ENCODE measurements at regions not wholly inside any gene's neighbourhood (a gene's known extent, or its start where the extent isn't known, plus 50 kb on each side); places are given as distances from the start of the nearest gene placed in this dataset.

DNA sequence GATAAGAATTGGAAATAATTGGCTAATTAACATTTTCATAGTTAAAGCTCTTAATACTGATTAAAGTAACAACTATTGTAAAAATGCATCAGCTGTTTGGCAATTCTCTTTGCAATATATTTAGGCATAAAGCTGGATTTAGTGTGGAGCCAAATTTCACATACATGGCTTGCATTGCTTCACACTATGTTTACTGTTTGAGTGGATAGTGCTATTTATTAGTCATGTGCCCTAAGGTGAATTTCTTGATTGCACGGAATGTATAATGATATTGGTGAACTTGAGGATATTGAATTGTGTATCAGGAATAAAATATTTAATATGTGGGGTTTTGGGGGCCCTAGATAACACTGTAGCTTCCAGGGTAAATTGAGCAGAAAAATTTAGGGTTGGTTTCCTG is 100.9 kb downstream of the AASDHPPT start:
- TF ChIP-seq, protein P1, sequence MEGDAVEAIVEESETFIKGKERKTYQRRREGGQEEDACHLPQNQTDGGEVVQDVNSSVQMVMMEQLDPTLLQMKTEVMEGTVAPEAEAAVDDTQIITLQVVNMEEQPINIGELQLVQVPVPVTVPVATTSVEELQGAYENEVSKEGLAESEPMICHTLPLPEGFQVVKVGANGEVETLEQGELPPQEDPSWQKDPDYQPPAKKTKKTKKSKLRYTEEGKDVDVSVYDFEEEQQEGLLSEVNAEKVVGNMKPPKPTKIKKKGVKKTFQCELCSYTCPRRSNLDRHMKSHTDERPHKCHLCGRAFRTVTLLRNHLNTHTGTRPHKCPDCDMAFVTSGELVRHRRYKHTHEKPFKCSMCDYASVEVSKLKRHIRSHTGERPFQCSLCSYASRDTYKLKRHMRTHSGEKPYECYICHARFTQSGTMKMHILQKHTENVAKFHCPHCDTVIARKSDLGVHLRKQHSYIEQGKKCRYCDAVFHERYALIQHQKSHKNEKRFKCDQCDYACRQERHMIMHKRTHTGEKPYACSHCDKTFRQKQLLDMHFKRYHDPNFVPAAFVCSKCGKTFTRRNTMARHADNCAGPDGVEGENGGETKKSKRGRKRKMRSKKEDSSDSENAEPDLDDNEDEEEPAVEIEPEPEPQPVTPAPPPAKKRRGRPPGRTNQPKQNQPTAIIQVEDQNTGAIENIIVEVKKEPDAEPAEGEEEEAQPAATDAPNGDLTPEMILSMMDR (IDR thresholded peaks at IDR 0.05), result no peak
- TF ChIP-seq POLR2A (IDR thresholded peaks at IDR 0.05), result no peak
- no peak for TF ChIP-seq POLR2AphosphoS5 (IDR thresholded peaks at IDR 0.05; ENCODE audit: insufficient read depth in 1 of 2, low read depth in 1 of 2)

All from vagina (tissue), 2 donors.